ENCODE measurements at regions not wholly inside any gene's neighbourhood (a gene's known extent, or its start where the extent isn't known, plus 50 kb on each side); places are given as distances from the start of the nearest gene placed in this dataset.

DNA sequence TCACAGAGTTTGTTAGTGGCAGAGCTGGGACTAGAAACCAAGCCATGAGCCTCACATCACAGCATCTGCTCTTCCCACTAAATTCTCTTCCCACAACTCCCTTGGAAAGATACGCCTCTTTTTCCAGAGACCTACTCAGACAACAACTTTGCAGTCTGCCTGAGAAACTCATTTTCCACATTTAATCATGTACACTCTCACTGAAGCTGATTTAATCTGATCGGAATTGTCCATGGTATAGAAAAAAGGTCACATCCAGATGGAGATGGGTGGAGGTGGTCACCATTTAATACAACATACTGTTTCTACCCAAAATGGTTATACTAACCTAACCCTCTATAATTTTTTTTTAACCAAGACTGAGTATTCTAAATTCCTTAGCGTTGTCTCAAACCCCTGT is 366.2 kb downstream of the ENC1 start:
- no peak overlapping the region for H3K4me3 ChIP-seq (ENCODE audit: low read depth, low read length)
- in situ Hi-C loops (cut with HindIII; ENCODE audit: low sequenced_read_pairs), result no loop called here
- TF ChIP-seq, protein P1, sequence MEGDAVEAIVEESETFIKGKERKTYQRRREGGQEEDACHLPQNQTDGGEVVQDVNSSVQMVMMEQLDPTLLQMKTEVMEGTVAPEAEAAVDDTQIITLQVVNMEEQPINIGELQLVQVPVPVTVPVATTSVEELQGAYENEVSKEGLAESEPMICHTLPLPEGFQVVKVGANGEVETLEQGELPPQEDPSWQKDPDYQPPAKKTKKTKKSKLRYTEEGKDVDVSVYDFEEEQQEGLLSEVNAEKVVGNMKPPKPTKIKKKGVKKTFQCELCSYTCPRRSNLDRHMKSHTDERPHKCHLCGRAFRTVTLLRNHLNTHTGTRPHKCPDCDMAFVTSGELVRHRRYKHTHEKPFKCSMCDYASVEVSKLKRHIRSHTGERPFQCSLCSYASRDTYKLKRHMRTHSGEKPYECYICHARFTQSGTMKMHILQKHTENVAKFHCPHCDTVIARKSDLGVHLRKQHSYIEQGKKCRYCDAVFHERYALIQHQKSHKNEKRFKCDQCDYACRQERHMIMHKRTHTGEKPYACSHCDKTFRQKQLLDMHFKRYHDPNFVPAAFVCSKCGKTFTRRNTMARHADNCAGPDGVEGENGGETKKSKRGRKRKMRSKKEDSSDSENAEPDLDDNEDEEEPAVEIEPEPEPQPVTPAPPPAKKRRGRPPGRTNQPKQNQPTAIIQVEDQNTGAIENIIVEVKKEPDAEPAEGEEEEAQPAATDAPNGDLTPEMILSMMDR (IDR thresholded peaks at IDR 0.05; ENCODE audit: low read depth, low read length, missing control alignments), result no peak
- DNase-seq (ENCODE audit: low read depth), result no peak

DNA sequence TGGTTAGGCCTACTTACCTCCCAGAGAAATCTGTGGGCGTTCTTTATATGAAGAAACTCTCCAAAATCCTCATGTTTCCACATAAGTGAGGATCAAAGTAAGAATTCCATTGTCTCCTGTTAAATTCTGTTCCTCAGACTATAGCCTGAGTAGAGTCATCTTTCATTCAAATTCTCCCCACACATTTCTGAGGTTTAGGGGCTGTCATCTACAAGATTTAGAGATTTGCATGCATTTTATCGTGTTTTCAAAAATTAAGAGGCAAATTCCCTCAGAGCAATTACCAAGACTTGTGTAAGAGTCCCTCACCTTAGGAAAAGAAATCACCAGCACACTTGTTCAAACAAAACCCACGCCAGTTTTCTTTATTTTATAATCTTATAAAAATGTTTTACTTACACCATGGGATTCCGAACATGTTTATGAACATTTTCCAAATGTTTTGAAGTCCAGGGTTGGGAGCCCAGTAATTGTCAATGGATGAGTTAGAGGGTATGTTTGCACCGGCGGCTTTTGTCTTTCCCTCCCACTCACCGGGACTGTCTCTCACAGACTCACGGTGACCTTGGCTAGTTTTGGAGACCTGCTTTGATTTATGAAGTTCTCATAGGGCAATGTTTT is 367.6 kb downstream of the ENC1 start:
- DNase-seq (ENCODE audit: low read depth), result peak; percentile 37
- TF ChIP-seq, protein P1 (IDR thresholded peaks at IDR 0.05; ENCODE audit: low read depth, low read length, missing control alignments), result no peak
- in situ Hi-C loops (cut with HindIII; ENCODE audit: low sequenced_read_pairs), result no loop called here
- no peak overlapping the region for H3K4me3 ChIP-seq (ENCODE audit: low read depth, low read length)

DNA sequence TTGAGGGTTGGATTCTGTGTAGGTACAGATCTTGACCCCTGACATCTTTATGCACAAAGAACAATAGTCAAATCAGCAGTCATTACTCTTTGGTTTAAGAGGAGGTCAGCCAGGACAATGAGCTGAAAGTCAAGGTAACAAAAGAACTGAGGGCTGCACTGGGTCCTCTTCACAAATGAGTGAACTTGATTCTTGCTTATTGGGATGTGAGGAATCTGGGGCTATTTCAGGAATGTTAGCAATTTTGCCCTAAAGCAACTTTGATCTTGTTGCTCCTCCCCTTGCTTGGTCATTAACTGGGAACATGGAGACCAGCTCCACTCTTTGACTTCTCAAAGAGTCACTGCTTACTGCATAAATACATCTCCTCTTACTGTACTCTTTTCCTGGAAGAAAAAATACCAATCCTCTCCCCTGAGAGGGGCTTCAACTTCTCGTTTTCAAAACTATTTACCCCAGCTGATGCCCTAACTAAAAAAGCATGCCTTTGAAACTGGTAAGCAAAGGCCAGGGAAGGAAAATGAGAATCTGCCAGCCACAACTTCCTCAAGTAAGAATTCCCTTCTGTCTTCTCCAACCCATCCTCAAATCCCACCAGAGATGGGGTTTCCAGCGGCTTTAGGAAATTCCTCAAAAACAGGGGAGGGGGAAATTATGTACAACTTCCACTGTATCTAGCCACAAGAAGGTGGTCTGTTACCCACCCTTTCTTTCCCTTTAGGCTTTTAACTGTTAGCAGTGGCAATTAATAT is 368.3 kb downstream of the ENC1 start:
- in situ Hi-C loops (cut with HindIII; ENCODE audit: low sequenced_read_pairs), result no loop called here
- DNase-seq (ENCODE audit: low read depth), result peak; percentile 64
- H3K4me3 ChIP-seq (ENCODE audit: low read depth, low read length), result no peak overlapping the region
- TF ChIP-seq, protein P1 (IDR thresholded peaks at IDR 0.05; ENCODE audit: low read depth, low read length, missing control alignments), result no peak

- in situ Hi-C loops (cut with HindIII; ENCODE audit: low sequenced_read_pairs), result no loop called here
- DNase-seq (ENCODE audit: low read depth), result no peak
- no peak overlapping the region for H3K4me3 ChIP-seq (ENCODE audit: low read depth, low read length)
- TF ChIP-seq, protein P1 (IDR thresholded peaks at IDR 0.05; ENCODE audit: low read depth, low read length, missing control alignments), result no peak
Measured at GRCh38 chr5:74268297-74268696, 372.2 kb downstream of the ENC1 start.

- H3K4me3 ChIP-seq (ENCODE audit: low read depth, low read length), result no peak overlapping the region
- TF ChIP-seq, protein P1 (IDR thresholded peaks at IDR 0.05; ENCODE audit: low read depth, low read length, missing control alignments), result no peak
- DNase-seq (ENCODE audit: low read depth), result no peak
- in situ Hi-C loops (cut with HindIII; ENCODE audit: low sequenced_read_pairs), result no loop called here
Measured at GRCh38 chr5:74266836-74267235, 373.7 kb downstream of the ENC1 start.

GRCh38 chr5:74266132-74266531 is 374.4 kb downstream of the ENC1 start:
- in situ Hi-C loops (cut with HindIII; ENCODE audit: low sequenced_read_pairs), result no loop called here
- TF ChIP-seq, protein P1 (IDR thresholded peaks at IDR 0.05; ENCODE audit: low read depth, low read length, missing control alignments), result no peak
- H3K4me3 ChIP-seq (ENCODE audit: low read depth, low read length), result no peak overlapping the region
- DNase-seq (ENCODE audit: low read depth), result no peak
